Activated naive CD4-positive, alpha-beta T cell treated with anti-CD3 and anti-CD28 coated beads, Interleukin-2, amount 50 U/mL, for 24 hours (primary cell): ENCODE measurements at regions not wholly inside any gene's neighbourhood (a gene's known extent, or its start where the extent isn't known, plus 50 kb on each side); places are given as distances from the start of the nearest gene placed in this dataset.

ENCODE experiments used
- H3K27ac Mint-ChIP-seq: one replicate; pipeline ENCODE4 v1.8.0; 2021; ENCODE audit warnings: mild to moderate bottlenecking, mixed read lengths
- H3K27me3 Mint-ChIP-seq: one replicate; pipeline ENCODE4 v1.8.0; 2021; ENCODE audit warnings: mixed read lengths
- H3K36me3 Mint-ChIP-seq: one replicate; pipeline ENCODE4 v1.8.0; 2021; ENCODE audit warnings: mixed read lengths
- H3K4me1 Mint-ChIP-seq: one replicate; pipeline ENCODE4 v1.8.0; 2021; ENCODE audit warnings: mixed read lengths
- H3K4me3 Mint-ChIP-seq: one replicate; pipeline ENCODE4 v1.8.0; 2021; ENCODE audit warnings: mild to moderate bottlenecking, mixed read lengths
- H3K9me3 Mint-ChIP-seq: one replicate; pipeline ENCODE4 v1.8.0; 2021; ENCODE audit warnings: mixed read lengths

DNA sequence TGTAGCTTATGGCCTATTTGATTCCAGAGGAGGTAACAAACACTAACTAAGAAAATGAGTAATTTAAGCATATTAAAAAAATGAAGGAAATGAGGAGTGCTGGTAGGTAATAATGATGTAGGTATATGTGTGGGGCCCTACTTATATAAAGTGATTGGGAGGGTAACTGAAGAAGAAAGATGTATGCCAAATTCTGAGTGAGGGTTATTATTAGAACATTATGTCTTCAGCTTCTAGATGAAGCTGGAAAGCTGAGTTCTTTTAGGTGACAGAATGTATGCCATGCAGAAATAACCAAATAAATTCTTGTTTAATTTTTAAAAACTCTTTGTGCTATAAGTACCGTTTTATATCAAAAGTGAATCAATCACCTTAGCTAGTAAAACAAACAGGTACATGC is 479.6 kb upstream of the TENM4 start:
- H3K9me3 Mint-ChIP-seq, result peaks cover 6% of the 10 kb centered on the region
- H3K36me3 Mint-ChIP-seq, result no peaks in the 10 kb centered on the region
- no peak overlapping the region for H3K4me3 Mint-ChIP-seq
- H3K27me3 Mint-ChIP-seq, result no peaks in the 10 kb centered on the region
- H3K27ac Mint-ChIP-seq, result no peak overlapping the region
- no peaks in the 10 kb centered on the region for H3K4me1 Mint-ChIP-seq

DNA sequence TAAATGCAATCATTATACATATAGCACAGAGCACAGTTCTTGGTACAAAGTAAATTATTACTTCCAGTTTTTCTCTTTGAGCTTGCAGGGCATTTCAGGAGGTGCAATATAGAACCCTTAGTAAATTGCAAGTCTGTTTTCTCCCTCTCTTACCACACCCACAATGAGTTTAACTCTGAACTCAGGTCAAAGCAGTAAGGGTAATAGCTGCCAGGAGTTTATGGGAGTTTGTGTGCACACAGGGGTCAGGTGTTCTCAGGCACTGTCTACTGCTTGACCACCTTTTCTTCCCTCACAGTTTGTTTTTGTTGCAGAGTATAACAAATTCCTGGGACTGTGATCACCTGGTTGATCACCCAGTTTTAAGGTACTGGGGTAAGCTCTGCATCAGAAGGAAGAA is 478.5 kb upstream of the TENM4 start:
- H3K36me3 Mint-ChIP-seq, result no peaks in the 10 kb centered on the region
- H3K27ac Mint-ChIP-seq, result no peak overlapping the region
- no peak overlapping the region for H3K4me3 Mint-ChIP-seq
- H3K9me3 Mint-ChIP-seq, result peaks cover 6% of the 10 kb centered on the region
- no peaks in the 10 kb centered on the region for H3K27me3 Mint-ChIP-seq
- H3K4me1 Mint-ChIP-seq, result no peaks in the 10 kb centered on the region

DNA sequence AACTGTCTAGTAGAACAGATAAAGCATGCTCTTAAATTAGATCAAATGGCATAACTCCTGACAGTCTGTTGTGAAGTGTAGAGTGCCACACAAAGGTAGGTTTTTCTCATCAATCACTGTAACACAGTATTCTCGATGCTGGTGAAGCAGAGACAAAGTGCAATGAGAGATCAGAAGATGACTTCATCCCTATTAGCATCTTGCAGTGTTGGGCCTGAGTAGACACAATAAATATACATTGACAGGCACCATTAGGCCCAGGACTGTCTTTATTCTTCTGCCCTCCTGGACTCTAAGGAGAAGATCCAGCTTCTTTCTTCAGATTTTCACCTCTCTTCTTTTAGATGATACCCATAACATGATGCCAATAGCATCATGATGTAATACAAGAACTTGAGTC is 478.0 kb upstream of the TENM4 start:
- Mint-ChIP-seq H3K4me3 (no peak overlapping the region), H3K9me3 (peaks cover 6% of the 10 kb centered on the region), H3K27ac (no peak overlapping the region), H3K27me3 (no peaks in the 10 kb centered on the region), H3K36me3 (no peaks in the 10 kb centered on the region), H3K4me1 (no peaks in the 10 kb centered on the region)

DNA sequence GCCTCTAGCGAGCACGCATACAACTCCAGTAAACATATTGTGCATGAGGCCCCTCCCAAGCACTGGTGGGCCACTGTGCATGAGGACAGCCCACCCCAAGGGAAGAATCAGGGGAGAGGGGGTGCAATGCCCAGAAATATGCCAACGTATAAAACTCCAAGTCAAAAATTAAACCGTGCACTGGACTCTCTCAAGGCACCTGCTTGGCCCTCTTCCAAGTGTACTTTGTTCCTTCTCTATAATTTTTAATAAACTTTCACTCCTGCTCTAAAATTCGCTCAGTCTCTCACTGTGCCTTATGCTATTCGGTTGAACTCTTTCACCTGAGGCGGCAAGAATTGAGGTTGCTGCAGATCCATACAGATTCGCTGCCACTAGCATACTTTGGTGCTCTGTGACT is 465.3 kb upstream of the TENM4 start:
- H3K9me3 Mint-ChIP-seq, result peaks cover 10% of the 10 kb centered on the region
- no peak overlapping the region for H3K4me3 Mint-ChIP-seq
- no peak overlapping the region for H3K27ac Mint-ChIP-seq
- no peaks in the 10 kb centered on the region for H3K36me3 Mint-ChIP-seq
- H3K4me1 Mint-ChIP-seq, result no peaks in the 10 kb centered on the region
- no peaks in the 10 kb centered on the region for H3K27me3 Mint-ChIP-seq

DNA sequence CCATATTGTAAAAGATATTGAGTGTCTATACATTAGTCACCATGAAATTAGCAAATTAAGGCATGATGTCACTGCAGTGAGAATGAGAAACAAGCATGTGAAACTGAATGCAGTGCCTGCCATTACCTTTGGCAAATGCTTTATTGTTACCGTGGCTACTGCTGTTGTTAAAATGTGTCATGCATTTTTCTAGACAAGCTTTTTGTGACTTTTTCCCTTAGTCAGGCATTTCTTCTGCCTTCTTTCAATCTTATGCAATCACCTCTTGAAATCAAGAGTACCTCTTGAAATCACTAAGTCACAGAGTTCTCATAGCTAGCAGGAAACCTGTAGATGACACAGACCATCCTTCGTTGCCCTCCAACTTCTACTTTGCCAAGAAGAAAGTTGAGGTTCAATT is 461.7 kb upstream of the TENM4 start:
- Mint-ChIP-seq H3K27me3 (no peaks in the 10 kb centered on the region), H3K9me3 (peaks cover 14% of the 10 kb centered on the region), H3K36me3 (no peaks in the 10 kb centered on the region), H3K4me3 (no peak overlapping the region), H3K27ac (no peak overlapping the region), H3K4me1 (no peaks in the 10 kb centered on the region)

DNA sequence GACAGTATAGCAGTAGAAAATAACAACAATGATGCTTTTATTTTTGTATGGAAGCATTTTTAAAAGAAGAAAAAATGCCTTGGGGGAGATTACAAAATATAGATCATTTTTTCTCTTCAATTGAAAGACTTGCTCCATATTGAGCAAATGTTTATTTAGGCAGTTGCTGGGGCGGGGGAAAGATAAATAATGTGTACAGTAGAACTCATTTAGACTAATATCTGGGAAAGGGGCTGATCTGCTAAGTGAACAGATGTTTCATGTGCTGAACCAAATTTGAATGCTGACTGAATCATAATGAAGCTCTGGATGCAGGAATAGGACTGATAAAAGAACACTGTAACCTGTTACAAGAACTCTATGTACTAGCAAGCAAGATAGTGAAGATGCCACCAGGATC is 457.1 kb upstream of the TENM4 start:
- Mint-ChIP-seq H3K36me3 (no peaks in the 10 kb centered on the region), H3K9me3 (peaks cover 15% of the 10 kb centered on the region), H3K27me3 (no peaks in the 10 kb centered on the region), H3K4me3 (no peak overlapping the region), H3K4me1 (no peaks in the 10 kb centered on the region), H3K27ac (no peak overlapping the region)

DNA sequence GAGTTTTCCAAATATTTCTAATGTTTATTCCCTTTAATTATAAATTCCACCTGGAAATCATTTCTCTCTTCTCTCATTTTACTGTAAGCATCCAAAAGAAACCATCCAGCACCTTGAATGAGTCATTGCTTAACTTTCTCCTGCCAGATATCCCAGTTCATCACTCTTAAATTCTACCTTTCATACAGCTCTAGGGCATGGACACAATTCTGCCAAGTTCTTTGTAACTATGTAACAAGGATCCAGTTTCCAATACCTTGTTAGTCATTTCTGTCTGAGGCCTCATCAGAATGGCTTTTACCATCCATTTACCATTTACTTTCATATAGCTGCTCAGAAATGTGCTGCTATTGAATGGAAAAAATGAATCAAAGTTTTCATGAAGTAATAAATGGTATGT is 455.4 kb upstream of the TENM4 start:
- Mint-ChIP-seq H3K36me3 (no peaks in the 10 kb centered on the region), H3K9me3 (peaks cover 10% of the 10 kb centered on the region), H3K4me1 (no peaks in the 10 kb centered on the region), H3K27ac (no peak overlapping the region), H3K27me3 (no peaks in the 10 kb centered on the region), H3K4me3 (no peak overlapping the region)

DNA sequence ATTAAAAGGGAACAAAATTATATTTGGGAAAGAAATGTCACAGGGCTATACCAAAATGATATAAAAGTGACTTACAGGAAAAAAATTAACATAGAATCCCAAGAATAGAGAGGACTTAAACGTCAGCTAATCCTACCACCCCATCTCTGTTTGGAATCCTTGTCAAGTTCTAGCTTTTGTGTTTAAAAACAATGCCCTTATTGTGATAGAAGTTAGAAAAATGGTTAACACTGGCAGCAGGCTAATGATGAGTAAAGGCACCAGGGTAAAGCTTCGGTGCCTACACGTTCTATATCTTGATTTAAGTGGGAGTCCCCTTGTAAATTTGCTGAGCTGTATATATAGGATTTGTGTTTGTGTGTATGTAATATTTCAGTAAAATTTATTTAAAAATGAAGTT is 453.3 kb upstream of the TENM4 start:
- Mint-ChIP-seq H3K4me1 (no peaks in the 10 kb centered on the region), H3K36me3 (no peaks in the 10 kb centered on the region)

DNA sequence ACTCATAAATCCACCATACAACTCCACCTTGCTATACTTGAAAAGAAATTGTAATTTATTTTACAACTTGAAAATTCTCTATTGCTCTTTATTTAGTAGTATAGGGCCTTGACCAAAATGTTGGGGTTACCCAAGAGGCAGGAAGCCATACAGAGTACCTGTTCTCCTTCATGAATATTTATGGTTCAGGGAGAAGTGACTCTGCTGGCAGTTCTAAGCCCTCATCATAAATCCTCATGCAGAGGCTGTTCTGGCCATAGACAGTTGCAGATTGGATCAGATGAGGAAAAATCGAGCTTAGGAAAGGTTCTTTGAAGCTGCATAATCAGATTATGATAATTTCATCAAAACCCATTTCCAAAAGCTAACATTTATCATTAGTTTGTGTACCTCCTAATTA is 449.4 kb upstream of the TENM4 start:
- H3K4me1 Mint-ChIP-seq, result no peaks in the 10 kb centered on the region
- no peaks in the 10 kb centered on the region for H3K36me3 Mint-ChIP-seq
- peaks cover 7% of the 10 kb centered on the region for H3K9me3 Mint-ChIP-seq
- H3K4me3 Mint-ChIP-seq, result no peak overlapping the region
- H3K27ac Mint-ChIP-seq, result no peak overlapping the region
- no peaks in the 10 kb centered on the region for H3K27me3 Mint-ChIP-seq

More for the DNA sequence above, 453.3 kb upstream of the TENM4 start:
- no peaks in the 10 kb centered on the region for H3K27me3 Mint-ChIP-seq
- H3K27ac Mint-ChIP-seq, result no peak overlapping the region
- peaks cover 10% of the 10 kb centered on the region for H3K9me3 Mint-ChIP-seq
- no peak overlapping the region for H3K4me3 Mint-ChIP-seq

DNA sequence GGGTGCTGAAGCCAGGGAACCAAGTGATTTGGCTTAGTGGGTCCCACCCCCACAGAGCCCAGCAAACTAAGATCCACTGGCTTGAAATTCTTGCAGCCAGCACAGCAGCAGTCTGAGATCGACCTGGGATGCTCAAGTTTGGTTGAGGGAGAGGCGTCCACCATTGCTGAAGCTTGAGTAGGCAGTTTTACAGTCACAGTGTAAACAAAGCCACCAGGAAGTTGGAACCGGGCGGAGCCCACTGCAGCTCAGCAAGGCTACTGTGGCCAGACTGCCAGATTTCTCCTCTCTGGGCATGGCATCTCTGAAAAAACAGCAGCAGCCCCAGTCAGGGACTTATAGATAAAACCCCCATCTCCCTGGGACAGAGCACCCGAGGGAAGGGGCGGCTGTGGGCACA is 424.1 kb upstream of the TENM4 start:
- H3K27ac Mint-ChIP-seq, result no peak overlapping the region
- H3K4me1 Mint-ChIP-seq, result no peaks in the 10 kb centered on the region
- peaks cover 8% of the 10 kb centered on the region for H3K9me3 Mint-ChIP-seq
- no peaks in the 10 kb centered on the region for H3K27me3 Mint-ChIP-seq
- H3K4me3 Mint-ChIP-seq, result no peak overlapping the region
- H3K36me3 Mint-ChIP-seq, result no peaks in the 10 kb centered on the region

DNA sequence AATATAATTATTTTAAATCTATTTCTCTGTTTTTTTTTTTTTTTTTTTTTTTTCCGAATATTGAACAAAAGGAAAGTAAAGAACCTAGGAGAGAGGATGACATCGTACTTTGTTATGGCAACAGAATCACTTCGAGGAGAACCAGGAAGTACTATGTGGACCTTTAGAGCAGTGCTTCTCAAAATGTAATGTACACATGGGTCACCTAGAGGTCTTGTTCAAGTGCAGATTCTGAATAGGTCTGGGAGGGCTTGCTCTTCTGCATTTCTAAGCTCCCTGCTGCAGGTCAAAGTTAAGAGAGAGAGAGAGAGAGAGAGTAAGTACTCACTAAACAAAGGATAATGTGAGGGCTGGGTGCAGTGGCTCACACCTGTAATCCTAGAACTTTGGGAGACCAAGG is 419.5 kb upstream of the TENM4 start:
- no peaks in the 10 kb centered on the region for H3K36me3 Mint-ChIP-seq
- no peaks in the 10 kb centered on the region for H3K4me1 Mint-ChIP-seq
- peaks cover 8% of the 10 kb centered on the region for H3K9me3 Mint-ChIP-seq
- no peak overlapping the region for H3K27ac Mint-ChIP-seq
- H3K4me3 Mint-ChIP-seq, result no peak overlapping the region
- no peaks in the 10 kb centered on the region for H3K27me3 Mint-ChIP-seq

DNA sequence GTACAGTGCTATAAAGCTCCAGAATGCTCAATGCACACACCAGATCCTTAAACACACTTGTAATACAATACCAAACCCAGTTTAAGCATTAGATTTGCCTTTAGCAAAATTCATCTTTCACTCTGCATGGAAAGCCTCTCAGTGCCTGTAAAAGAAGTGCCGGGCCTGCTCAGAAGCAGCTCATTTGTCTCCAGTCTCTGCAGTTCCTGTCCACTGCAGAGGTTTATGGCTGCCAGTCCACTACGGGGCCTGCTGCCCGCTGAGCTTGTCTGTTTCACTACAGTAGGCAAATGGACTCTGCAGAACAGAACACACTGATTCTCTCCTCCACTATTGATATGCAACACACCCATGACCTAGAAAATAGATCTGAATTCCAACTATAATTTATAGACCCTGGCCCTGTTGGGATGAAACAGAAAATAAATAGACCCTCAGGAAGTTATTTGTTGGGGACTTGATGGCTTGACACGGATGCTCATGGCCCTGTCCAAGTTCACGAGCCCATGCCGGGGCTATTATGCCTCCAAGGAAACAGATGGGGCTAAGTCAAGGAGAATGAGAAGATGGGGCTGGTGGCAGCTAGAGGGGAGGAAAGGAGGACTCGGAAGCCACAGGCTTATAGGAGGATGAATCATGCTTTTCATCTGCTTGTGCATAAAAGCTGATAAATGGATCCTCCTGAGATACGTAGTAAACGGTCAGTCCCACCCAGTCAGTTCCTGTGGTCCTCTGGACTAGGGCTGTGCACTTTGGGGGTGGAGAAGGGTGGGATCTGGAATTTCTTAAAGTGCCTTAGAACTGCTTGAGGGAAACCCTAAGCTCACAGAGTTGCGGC is 416.8 kb upstream of the TENM4 start:
- no peaks in the 10 kb centered on the region for H3K4me1 Mint-ChIP-seq
- H3K27ac Mint-ChIP-seq, result no peak overlapping the region
- H3K9me3 Mint-ChIP-seq, result peaks cover 4% of the 10 kb centered on the region

DNA sequence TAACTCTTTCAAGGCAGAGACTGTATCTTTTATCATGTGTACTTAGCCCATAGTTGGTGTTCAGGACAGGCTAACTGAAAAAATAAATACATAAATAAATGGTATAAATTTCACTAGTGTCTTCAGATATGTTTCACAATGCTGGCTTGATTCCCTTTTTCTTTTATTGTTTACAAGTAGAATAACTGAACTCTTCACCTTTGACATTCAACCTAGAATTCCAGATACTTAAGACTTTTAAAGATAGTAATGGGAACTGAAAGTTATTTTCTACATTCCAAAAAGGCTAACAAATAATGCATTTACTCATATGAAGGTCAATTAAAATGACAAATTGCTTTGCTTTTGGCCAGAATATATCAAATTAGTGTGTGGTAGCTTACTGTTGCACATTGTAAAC is 411.3 kb upstream of the TENM4 start:
- Mint-ChIP-seq H3K9me3 (no peaks in the 10 kb centered on the region), H3K27me3 (no peaks in the 10 kb centered on the region), H3K4me3 (no peak overlapping the region)

More for the DNA sequence above, 416.8 kb upstream of the TENM4 start:
- Mint-ChIP-seq H3K4me3 (no peak overlapping the region), H3K36me3 (no peaks in the 10 kb centered on the region), H3K27me3 (no peaks in the 10 kb centered on the region)

DNA sequence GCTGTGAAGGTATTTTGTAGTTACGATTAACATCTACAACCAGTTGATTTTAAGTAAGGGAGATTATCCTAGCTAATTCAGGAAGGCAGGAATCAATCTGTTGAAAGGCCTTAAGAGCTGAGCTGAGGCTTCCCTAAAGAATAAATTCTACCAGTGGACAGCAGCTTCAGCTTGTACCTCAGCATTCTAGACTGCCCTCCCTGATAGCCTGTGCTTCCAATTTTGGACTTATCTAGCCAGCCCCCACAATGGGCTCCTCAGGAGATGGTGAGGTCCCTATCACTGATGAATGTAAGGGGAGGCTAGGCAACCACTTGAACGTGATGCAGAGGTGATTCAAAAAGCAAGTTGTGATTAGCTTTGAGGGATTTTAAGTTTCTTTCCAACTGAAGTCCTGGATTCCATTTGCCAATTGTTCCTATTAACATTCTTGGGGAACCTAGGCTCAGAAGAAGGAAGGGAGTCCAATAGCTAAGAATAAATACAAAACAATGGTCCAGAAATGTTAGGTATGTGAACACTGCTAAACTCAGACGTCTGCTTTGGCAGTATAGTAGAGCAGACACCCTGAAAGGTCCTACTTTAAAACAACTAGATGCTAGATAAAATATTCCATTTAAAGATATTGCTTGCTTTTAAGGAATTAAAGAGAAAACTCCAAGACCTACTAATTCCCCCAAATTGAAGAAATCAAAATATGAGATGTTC is 404.3 kb upstream of the TENM4 start:
- Mint-ChIP-seq H3K27ac (no peak overlapping the region), H3K9me3 (no peaks in the 10 kb centered on the region), H3K4me3 (no peak overlapping the region), H3K36me3 (no peaks in the 10 kb centered on the region), H3K4me1 (no peaks in the 10 kb centered on the region), H3K27me3 (peaks cover 3% of the 10 kb centered on the region)

More for the DNA sequence above, 411.3 kb upstream of the TENM4 start:
- no peaks in the 10 kb centered on the region for H3K4me1 Mint-ChIP-seq
- H3K27ac Mint-ChIP-seq, result no peak overlapping the region
- no peaks in the 10 kb centered on the region for H3K36me3 Mint-ChIP-seq

DNA sequence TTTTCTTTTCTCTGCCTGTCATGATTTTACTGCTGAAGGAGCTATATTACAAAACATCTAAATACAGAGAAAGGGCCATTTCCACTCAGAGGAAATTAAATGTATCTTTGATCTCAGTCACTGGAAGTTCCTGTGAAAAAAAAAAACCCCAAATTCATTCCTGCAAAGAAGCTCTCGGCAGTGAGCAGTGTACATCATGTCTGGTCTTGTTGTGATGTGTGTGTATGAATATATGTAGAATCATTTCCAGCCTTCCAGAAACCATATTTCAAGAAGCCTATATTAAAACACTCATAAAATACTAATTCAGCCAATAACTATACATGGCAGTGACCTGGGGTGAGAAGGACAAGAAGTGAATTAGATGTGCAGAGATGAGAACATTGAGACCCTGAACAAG is 393.2 kb upstream of the TENM4 start:
- H3K36me3 Mint-ChIP-seq, result no peaks in the 10 kb centered on the region
- no peaks in the 10 kb centered on the region for H3K27me3 Mint-ChIP-seq
- H3K27ac Mint-ChIP-seq, result no peak overlapping the region
- no peak overlapping the region for H3K4me3 Mint-ChIP-seq
- no peaks in the 10 kb centered on the region for H3K4me1 Mint-ChIP-seq
- peaks cover 5% of the 10 kb centered on the region for H3K9me3 Mint-ChIP-seq

DNA sequence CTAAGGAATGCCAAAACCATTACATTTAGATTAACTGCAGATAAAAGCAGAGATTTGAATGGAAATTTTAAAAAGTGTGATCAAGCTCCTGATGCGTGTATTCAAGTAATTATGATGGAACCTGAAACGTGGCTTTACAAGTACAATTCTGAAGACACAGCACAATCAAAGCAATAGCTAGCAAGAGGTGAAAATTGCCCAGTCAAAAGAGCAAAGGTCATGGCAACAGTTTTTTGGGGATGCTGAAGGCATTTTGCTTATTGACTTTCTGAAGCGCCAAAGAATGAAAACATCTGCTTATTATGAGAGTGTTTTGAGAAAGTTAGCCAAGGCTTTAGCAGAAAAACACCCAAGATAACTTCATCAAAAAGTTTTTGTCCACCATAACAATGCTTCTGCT is 389.6 kb upstream of the TENM4 start:
- Mint-ChIP-seq H3K27ac (no peak overlapping the region), H3K4me3 (no peak overlapping the region), H3K36me3 (no peaks in the 10 kb centered on the region), H3K9me3 (peaks cover 5% of the 10 kb centered on the region), H3K27me3 (no peaks in the 10 kb centered on the region), H3K4me1 (no peaks in the 10 kb centered on the region)
